PC-3 (cell line): ENCODE measurements at regions not wholly inside any gene's neighbourhood (a gene's known extent, or its start where the extent isn't known, plus 50 kb on each side); places are given as distances from the start of the nearest gene placed in this dataset.

Experiments used
- CTCF ChIP-seq: fragments of 300-600 bp; sonication (generic); conservative IDR thresholded peaks from 2 replicates; pipeline ENCODE4 v1.5.1; 2017; ENCODE audit warnings: antibody characterized with exemption, low read depth, mild to moderate bottlenecking, low read length
- EZH2 ChIP-seq: fragments of 300-600 bp; sonication (generic); IDR thresholded peaks from one replicate; pipeline ENCODE4 v1.6.1; 2017; ENCODE audit warnings: antibody characterized with exemption, mild to moderate bottlenecking, low read length; ENCODE audit not compliant: unreplicated experiment

GRCh38 chr4:8772499-8773123 lies 99.0 kb downstream of the HMX1 start:
- TF ChIP-seq EZH2, result no peak
- no peak for TF ChIP-seq CTCF
